HG03175 (cell line): ENCODE measurements at regions not wholly inside any gene's neighbourhood (a gene's known extent, or its start where the extent isn't known, plus 50 kb on each side); places are given as distances from the start of the nearest gene placed in this dataset.

ENCODE experiments used
- ATAC-seq: cut with Tn5 transposase; IDR thresholded peaks from one replicate; pipeline ENCODE4 v1.9.1; 2021; ENCODE audit warnings: mild to moderate bottlenecking, moderate library complexity; ENCODE audit not compliant: unreplicated experiment

DNA sequence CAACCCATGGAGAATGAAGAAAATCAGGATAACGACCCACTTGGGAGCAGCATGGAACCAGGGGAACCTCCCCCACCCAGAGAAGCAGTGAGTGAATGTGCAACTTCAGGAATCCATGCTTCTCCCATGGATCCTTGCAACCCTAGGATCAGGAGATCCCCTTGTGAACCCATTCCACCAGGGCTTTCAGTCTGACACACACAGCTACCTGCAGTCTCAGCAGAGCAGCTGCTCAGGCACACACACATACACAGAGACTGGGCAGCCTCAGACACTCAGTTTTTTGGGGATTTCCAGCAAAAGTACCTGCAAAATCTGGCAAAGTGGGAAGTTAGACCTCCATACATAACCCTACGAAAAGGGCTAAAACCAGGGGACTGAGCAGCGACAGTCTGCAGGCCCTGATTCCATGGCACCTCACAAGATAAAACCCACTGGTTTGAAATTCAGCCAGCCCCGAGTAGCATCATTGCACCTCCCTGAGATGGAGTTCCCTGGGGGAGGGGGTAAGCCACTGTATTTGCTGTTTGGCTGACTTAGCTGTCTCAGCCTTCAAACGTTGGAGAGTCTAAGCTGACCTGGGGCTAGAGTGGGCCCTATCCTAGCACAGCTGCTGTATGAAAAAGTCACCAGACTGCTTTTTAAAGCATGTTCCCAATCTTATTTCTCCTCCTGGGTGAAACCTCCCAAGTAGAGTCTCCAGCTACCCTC, 737.5 kb upstream of the NDST4 start:
- ATAC-seq, result no peak

DNA sequence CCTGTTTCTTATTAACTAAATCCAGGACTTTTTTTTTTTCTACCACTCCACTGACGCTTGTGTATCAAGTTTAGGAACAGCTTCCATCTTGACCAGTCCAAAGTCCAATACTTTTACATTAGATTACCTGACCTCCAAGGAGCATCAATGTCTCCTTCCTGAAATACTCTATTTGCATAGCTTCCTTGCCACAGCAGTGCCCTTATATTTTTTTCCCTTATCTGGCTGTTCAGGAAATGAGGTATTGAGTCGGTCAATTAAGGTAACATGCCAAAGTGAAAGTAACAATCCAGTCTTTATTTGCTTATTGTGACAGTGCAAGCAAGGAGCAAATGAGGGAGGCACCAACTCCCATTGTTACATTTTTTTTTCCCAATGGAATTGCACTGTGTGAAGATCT, 730.8 kb upstream of the NDST4 start:
- ATAC-seq, result no peak

DNA sequence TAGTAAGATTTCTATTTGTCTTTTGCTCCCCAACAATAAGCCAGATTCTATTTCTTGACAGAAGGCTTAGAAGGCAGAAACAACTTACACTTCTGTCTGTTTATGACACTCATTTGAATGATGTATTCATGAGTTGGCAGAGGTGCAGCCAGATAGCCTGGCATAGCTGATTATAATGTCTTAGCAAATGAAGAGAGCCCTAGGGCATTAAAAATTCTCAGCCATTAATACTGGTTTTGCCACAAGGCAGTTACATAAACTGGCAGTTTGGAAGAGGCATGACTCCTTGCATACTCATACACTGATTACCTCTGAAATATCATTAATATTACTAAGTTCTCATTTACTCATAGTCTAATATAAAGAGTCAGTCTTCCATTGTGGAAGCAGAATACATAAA, 728.5 kb upstream of the NDST4 start:
- ATAC-seq, result no peak

DNA sequence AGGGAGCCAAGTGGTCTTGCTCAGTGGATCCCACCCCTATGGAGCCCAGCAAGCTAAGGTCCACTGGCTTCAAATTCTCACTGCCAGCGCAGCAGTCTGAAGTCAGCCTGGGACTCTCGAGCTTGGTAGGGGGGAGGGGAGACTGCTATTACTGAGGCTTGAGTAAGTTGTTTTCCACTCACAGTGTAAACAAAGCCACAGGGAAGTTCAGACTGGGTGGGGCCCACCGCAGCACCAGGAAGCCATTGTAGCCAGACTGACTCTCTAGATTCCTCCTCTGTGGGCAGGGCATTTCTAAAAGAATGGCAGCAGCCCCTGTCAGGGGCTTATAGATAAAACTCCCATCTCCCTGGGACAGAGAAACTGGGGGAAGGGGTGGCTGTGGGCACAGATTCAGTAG, 721.0 kb upstream of the NDST4 start:
- no peak for ATAC-seq

DNA sequence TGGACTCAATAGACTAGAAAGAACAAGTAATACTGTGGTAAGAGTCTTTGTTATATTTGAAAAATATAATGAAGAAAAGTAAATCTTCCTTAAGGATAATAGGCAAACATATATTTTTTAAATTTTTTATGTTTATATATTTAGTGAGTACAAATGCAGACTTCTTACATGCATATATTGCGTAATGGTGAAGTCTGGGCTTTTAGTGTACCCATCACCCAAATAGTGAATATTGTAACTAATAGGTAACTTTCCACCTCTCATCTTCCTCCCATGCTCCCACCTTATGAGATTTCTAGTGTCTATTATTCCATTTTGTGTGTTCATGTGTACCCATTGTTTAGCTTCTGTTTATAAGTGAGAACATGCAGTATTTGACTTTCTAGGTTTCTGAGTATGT, 711.2 kb upstream of the NDST4 start:
- ATAC-seq, result no peak

DNA sequence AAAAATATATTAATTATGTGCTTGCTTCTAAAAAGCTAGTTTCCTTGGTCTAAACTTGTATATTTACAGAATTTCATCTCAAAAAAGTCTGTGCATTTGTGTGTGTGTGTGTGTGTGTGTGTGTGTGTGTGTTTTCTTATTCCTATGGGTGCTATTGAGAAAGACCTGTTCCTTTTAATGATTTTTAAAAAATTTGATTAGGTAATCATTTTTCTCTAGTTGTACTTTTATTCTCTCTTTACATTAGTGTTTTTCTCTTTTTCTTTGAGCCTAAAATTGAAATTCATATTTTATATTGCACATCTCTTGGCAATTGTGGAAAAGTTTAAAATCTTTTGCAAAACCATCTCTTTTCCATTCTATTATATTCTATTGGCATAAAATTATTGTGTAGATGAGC, 690.4 kb upstream of the NDST4 start:
- no peak for ATAC-seq

DNA sequence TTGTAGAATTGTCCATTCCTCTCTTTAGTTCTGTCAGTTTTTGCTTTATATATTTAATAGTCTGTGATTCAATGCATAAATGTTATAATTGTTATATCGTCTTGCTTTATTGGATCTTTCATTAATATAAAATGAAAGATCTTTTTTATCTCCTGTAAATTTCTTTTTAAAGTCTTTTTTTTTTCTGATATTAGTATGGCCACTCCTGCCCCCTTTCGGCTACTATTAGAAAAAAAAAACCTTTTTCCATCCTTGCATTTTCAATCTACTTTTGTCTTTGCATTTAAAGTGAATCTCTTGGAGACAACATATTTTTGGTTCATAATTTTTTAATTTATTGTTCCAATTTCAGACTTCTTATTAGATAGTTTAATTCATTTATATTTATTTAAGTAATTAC, 677.4 kb upstream of the NDST4 start:
- ATAC-seq, result no peak

DNA sequence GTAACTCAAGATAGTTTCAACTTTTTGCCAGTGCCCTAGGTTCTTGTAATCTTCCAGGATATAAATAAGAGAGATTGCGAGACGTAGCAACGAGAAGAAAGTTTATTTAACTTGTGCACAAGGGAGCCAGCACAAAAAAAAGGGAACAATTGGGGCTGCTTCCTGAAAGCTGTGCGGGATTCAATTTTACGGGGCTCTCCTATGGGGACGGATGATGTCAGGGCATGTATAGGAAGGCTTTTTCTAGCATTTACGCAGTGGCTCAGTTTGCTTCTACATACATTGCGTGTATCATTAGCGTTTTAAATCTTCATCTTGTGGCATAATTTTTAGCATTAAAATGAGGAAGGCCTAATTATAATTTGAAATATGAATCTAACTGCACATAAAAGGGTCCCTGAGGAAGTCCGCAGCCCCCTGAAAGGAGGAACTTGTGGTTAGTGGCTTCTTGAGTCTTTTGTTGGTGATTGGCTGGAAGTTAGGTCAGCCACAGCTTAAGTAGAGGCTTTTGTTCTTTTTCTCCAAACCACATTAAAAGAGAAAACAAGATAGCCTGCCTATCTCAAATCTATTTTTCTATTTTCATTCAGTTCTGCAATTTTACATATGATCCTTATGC, 668.2 kb upstream of the NDST4 start:
- no peak for ATAC-seq

DNA sequence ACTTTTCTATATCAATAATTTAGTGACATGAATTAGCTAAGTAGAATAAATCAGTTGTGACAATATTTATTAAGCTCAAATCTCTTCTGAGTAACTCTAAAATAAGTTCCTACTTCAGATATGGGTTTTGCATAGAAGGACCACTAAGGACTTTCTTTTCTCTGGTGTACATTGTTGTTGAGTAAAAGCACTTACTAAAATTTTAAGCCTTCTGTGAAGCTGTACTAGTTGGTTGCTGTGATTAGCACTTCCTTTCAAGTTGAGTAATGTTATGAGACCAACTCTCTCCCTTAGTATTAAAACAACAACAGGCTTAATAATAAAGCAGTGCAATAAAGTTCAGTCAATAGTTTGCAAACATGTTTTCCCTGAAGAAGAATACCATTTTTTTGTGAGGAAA, 667.4 kb upstream of the NDST4 start:
- peak; percentile 62 for ATAC-seq

DNA sequence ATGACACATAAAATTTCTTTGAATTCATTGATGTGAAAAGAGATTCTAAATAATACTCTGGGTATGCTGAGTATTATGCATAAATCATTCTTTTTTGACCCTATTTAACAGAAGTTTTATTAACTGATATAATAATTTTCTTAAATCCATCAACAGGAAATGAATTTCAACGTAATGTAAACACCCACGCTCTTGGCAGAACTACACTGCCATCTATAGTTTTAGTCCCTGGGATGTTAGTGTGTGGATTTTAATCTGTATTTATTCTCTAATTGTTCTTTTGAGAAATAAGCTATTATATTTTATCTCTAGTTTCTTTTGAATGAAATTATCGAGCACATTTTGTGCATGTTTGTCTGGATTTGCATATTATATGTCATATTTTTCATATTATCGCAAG, 666.8 kb upstream of the NDST4 start:
- no peak for ATAC-seq

DNA sequence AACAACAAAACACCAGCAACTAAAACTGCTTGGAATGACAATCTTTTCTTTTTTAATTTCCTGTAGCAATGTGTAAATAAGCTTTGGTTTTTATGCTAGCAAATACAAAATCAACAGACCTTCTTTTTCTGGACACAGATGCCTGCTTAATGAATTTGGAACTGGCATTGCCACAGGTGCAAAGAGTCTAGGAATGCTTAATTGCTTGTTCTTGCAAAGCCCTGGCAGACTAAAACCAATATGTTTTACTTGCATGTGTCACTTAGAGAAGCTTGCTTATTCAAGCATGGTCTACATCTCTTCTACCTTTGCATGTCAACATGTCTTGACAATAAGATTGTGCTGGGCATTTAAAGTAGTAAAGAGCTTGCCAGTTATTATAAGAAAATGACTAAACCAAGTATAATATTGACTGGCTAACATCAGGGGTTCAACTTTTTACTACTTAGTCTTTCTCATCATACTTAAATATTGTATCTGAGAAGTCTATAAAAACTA, 656.7 kb upstream of the NDST4 start:
- no peak for ATAC-seq

DNA sequence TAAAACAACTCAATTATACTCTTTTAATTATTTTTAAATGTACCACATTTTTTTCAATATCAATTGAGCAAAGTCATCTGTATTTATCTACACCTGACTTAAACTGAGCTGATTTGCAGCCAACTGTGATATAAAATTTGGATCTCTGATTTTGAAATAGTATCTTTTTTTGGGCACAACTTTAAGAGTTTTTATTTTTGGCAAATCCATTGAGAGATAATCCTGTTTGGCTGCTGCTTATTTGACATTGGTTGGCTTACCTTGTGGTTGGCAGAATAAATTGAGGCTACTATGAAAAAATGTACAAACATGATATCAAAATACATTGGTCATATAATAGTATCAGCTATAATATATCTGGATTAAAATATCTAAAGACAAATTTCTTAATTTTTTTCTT, 656.0 kb upstream of the NDST4 start:
- ATAC-seq, result no peak

DNA sequence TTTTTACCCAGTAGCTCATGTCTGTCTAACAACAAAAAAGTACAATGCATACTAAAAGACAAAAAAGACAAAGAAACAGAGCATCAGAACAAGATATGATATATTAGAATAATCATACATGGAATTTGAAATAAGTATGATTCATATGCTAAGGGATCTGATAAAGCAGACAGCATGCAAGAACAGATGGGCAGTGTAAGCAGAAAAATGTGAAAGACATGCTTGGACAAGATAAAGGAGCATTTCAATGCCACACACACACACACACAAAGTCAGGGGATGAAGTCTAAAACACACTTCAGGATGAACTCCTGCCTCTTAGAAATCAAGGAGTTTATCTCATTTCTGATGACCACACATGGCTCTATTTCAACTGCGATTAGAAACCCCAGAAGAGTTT, 649.6 kb upstream of the NDST4 start:
- no peak for ATAC-seq

DNA sequence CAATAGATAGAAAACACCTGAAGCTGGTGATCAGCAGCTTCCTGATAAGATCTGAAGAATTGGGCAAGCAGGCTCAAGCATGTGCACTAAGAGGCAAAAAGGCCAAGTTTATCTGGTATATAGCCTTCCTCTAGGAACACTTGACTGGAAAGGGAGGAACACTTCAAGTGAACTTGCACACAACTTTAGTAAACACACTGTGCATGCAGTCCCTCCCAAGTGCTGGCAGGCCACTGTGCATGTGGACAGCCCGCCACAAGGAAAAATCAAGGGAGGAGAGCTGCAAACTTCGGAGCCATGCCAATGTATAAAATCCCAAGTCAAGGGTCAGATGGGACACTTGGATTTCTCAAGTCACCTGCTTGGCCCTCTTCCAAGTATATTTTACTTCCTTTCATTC, 645.8 kb upstream of the NDST4 start:
- no peak for ATAC-seq

DNA sequence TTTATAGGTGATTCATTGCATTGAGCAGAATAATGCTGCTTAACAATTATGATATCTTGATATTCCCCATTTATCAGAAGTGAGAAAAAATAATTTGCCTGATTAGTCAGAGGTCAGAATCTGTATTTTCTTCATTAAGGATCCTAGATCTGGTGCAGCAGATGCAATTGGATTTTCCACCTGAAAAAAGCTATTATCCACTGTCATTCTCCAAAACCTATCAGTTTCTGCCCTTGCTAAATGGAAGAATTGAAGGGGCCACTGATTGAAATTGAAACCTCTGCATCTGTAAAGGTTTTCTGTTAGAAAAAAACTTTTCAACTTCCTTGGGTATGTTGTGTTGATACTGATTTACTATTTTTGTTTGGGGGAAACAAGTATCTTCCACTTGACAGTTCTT, 636.0 kb upstream of the NDST4 start:
- ATAC-seq, result no peak

DNA sequence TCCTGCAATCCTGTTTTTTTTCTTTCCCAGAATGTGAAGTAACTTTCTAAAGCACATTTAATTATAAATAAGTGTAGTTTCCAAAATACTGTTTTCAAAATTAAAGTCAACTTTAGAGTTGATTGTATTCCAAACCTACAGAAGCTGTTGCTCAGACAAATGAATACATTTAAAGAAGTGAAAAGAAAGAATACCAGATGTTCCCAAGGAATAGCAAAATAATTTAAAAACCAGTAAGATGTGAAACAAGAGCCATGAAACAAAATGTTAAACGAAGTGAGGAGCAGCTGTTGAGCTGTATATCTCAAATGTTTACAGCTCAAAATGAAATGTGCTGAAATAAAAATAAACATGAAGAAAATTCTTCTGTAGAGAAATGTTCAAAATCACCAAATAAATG, 627.4 kb upstream of the NDST4 start:
- no peak for ATAC-seq

DNA sequence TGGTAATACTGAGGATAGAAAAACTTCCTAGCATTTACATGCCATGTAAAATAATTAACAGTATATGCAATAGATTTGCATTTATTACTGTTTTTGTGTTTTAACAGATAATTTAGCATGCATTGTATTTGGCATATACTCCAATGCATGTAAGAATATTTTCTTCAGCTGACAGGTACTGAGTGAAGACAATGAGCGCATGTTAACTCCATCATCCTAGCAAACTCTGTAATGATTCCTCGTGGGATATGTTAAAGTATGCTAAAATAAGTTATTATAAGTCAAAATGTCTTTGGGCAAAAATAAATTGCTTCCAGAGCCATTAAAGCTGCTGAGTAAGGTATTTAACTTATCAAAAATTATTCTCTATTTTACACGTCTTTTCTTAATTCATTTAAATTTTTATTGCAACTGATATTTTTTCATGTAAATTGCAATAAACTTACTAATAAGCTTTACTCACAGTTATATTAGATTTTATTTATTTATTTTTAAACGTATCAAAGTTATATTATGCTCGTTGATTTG, 616.4 kb upstream of the NDST4 start:
- ATAC-seq, result no peak

DNA sequence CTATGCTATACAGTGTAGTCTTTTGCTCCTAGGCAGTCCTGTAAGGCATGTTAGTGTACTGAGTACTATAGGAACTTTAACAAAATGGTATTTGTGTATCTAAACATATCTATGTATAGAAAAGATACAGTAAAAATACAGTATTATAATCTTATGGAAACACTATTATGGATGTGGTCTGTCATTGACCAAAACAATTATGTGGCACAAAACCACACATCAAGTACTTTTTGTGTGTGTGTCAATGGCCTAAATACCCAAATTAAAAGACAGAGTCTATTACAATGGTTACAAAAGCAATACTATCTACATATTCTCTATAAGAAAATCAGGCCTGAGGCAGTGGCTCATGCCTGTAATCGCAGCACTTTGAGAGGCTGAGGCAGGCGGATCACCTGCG, 610.2 kb upstream of the NDST4 start:
- no peak for ATAC-seq

DNA sequence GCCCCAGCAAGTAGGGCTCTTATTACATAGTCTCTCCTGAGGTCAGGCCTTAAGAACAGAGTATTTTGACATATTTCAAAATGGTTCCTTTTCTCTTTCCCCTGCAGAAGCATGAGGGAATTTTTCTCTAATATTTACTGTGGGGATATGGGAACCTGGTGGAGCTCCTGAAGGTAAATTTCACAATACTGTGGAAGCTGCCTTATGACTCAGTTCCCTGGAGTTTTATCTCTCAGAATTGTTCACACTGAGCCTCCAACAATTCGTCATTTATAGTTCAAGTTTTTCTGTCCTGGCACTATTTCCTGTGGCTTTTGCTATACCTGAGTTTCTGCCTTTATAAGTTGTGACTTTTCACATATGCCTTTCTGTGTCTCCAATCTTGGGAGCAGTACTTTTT, 607.2 kb upstream of the NDST4 start:
- ATAC-seq, result no peak

DNA sequence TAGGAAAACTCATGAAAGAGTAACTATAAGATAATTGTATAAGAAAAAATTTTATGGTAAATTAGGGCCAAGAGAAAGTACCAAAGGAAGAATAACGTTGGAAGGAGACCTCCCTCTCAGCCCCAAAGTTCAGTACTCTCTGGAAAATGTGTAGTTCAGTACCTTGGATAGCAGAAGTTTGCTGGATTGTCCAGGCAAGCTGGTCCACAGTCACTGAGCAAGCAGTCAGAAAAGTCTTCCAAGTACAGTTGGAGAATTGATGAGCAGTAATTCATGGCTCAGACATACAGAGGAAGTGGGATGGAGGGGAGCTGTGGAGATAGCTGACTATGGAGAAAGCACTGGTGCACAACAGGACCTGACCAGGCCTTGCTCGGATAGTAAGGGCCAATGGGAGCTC, 598.2 kb upstream of the NDST4 start:
- ATAC-seq, result no peak

DNA sequence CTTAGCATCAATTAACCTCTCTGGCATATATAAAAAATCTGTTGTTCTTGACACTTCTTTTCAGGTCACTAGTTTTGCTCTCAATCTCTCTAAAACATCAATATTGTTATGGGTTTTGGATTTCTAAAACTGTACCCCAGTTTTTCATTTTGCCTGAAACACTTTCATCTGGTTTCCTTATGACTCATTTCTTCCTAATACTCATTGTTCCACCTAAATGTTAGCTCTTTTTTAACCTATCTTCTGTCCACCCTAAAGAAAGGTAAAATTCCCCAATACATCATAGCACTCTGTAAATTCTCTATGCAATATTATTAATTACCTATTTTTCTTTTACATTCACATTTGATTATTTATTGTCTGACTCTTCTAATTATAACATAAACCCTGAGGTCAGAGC, 575.5 kb upstream of the NDST4 start:
- no peak for ATAC-seq

DNA sequence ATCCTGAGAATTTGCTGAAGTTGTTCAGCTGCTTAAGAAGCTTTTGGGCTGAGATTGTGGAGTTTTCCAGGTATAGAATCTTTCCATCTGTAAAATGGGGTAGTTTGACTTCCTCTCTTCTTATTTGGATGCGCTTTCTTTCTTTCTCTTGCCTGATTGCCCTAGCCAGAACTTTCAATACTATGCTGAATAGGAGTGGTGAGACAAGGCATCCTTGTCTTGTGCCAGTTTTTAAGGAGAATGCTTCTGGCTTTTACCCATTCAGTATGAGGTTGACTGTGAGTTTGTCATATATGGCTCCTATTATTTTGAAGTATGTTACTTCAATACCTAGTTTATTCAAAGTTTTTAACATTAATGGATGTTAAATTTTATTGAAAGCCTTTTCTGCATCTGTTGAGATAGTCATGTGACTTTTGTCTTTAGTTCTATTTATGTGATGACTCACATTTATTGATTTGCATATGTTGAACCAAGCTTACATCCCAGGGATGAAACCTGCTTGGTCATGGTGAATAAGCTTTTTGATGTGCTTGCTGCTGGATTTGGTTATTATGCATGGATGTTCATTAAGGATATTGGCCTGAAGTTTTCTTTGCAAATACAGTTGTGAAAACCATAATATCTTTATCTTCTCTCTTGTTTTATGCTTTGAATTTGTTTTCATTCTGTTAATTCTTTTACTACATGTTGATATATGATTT, 573.8 kb upstream of the NDST4 start:
- ATAC-seq, result no peak
